ENCODE measurements at regions not wholly inside any gene's neighbourhood (a gene's known extent, or its start where the extent isn't known, plus 50 kb on each side); places are given as distances from the start of the nearest gene placed in this dataset.

GRCh38 chr13:72346716-72347115 is 380.7 kb downstream of the MZT1 start:
- no peak overlapping the region for H3K4me3 ChIP-seq
- TF ChIP-seq CTCF (IDR thresholded peaks at IDR 0.05): no peak
- H3K27ac ChIP-seq: no peak overlapping the region
- DNase-seq (ENCODE audit: low spot score): no peak

GRCh38 chr13:72342364-72342763 is 385.1 kb downstream of the MZT1 start:
- no peak overlapping the region for H3K4me3 ChIP-seq
- DNase-seq (ENCODE audit: low spot score): no peak
- no peak for TF ChIP-seq CTCF (IDR thresholded peaks at IDR 0.05)
- H3K27ac ChIP-seq: no peak overlapping the region

GRCh38 chr13:72341904-72342303 is 385.5 kb downstream of the MZT1 start:
- no peak overlapping the region for H3K27ac ChIP-seq
- no peak overlapping the region for H3K4me3 ChIP-seq
- no peak for TF ChIP-seq CTCF (IDR thresholded peaks at IDR 0.05)
- DNase-seq (ENCODE audit: low spot score): no peak

GRCh38 chr13:72317346-72318109 is 409.9 kb downstream of the MZT1 start:
- Histone ChIP-seq H3K4me3 (no peak overlapping the region), H3K27ac (no peak overlapping the region)
- TF ChIP-seq CTCF (IDR thresholded peaks at IDR 0.05): no peak
- DNase-seq (ENCODE audit: low spot score): no peak

- DNase-seq (ENCODE audit: low spot score): no peak
- Histone ChIP-seq H3K27ac (no peak overlapping the region), H3K4me3 (no peak overlapping the region)
- TF ChIP-seq CTCF (IDR thresholded peaks at IDR 0.05): no peak
These were observed 410.7 kb downstream of the MZT1 start for GRCh38 chr13:72316716-72317115.

- H3K4me3 ChIP-seq: no peak overlapping the region
- no peak overlapping the region for H3K27ac ChIP-seq
- TF ChIP-seq CTCF (IDR thresholded peaks at IDR 0.05): no peak
- DNase-seq (ENCODE audit: low spot score): no peak
These were observed 412.1 kb downstream of the MZT1 start for GRCh38 chr13:72315312-72315711.

- no peak overlapping the region for H3K27ac ChIP-seq
- DNase-seq (ENCODE audit: low spot score): no peak
- no peak overlapping the region for H3K4me3 ChIP-seq
- no peak for TF ChIP-seq CTCF (IDR thresholded peaks at IDR 0.05)
These were observed 413.2 kb downstream of the MZT1 start for GRCh38 chr13:72314210-72314609.

Measured in coronary artery (tissue), 2 donors.